ENCODE measurements at regions not wholly inside any gene's neighbourhood (a gene's known extent, or its start where the extent isn't known, plus 50 kb on each side); places are given as distances from the start of the nearest gene placed in this dataset.
"Not testable (repeated sequence)": the region's sequence is repeated elsewhere in the genome, so short reads cannot be mapped to it uniquely, and the experiment has no call there.

GRCh38 chr16:73973174-73973573 is 323.4 kb upstream of the PSMD7 start:
- no peak for DNase-seq (ENCODE audit: low read depth in 4 of 4, low spot score in 2 of 4)

GRCh38 chr16:73966851-73967250 is 329.8 kb upstream of the PSMD7 start:
- no peak for DNase-seq (ENCODE audit: low read depth in 4 of 4, low spot score in 2 of 4)

GRCh38 chr16:73965591-73965990 is 331.0 kb upstream of the PSMD7 start:
- no peak for DNase-seq (ENCODE audit: low read depth in 4 of 4, low spot score in 2 of 4)

GRCh38 chr16:73956587-73957494 is 339.8 kb upstream of the PSMD7 start:
- DNase-seq (ENCODE audit: low read depth in 4 of 4, low spot score in 2 of 4) = peak; percentile 7 to 55 (median 26)

- DNase-seq (ENCODE audit: low read depth in 4 of 4, low spot score in 2 of 4) = no peak
Observed at GRCh38 chr16:73955702-73956101, 340.9 kb upstream of the PSMD7 start.

GRCh38 chr16:73955255-73955654 is 341.4 kb upstream of the PSMD7 start:
- no peak for DNase-seq (ENCODE audit: low read depth in 4 of 4, low spot score in 2 of 4)

- DNase-seq (ENCODE audit: low read depth in 4 of 4, low spot score in 2 of 4) = peak in 1 of 4 donors; percentile 3
Observed at GRCh38 chr16:73951481-73951880, 345.1 kb upstream of the PSMD7 start.

- no peak for DNase-seq (ENCODE audit: low read depth in 4 of 4, low spot score in 2 of 4)
Observed at GRCh38 chr16:73949574-73950320, 346.9 kb upstream of the PSMD7 start.

GRCh38 chr16:73945631-73946030 is 351.0 kb upstream of the PSMD7 start:
- no peak for DNase-seq (ENCODE audit: low read depth in 4 of 4, low spot score in 2 of 4)

GRCh38 chr16:73943184-73943583 is 353.4 kb upstream of the PSMD7 start:
- DNase-seq (ENCODE audit: low read depth in 4 of 4, low spot score in 2 of 4) = not testable (repeated sequence)

GRCh38 chr16:73940786-73941185 is 355.8 kb upstream of the PSMD7 start:
- DNase-seq (ENCODE audit: low read depth in 4 of 4, low spot score in 2 of 4) = not testable (repeated sequence)

GRCh38 chr16:73923951-73924350 is 372.7 kb upstream of the PSMD7 start:
- DNase-seq (ENCODE audit: low read depth in 4 of 4, low spot score in 2 of 4) = no peak

- DNase-seq (ENCODE audit: low read depth in 4 of 4, low spot score in 2 of 4) = no peak
Observed at GRCh38 chr16:73921295-73921694, 375.3 kb upstream of the PSMD7 start.

- DNase-seq (ENCODE audit: low read depth in 4 of 4, low spot score in 2 of 4) = no peak
Observed at GRCh38 chr16:73916829-73917594, 379.6 kb upstream of the PSMD7 start.

GRCh38 chr16:73915935-73916334 is 380.7 kb upstream of the PSMD7 start:
- no peak for DNase-seq (ENCODE audit: low read depth in 4 of 4, low spot score in 2 of 4)

GRCh38 chr16:73915140-73915539 is 381.5 kb upstream of the PSMD7 start:
- no peak for DNase-seq (ENCODE audit: low read depth in 4 of 4, low spot score in 2 of 4)

- DNase-seq (ENCODE audit: low read depth in 4 of 4, low spot score in 2 of 4) = no peak
Observed at GRCh38 chr16:73912850-73913249, 383.8 kb upstream of the PSMD7 start.

- DNase-seq (ENCODE audit: low read depth in 4 of 4, low spot score in 2 of 4) = no peak
Observed at GRCh38 chr16:73912281-73912680, 384.3 kb upstream of the PSMD7 start.

- DNase-seq (ENCODE audit: low read depth in 4 of 4, low spot score in 2 of 4) = no peak
Observed at GRCh38 chr16:73909529-73910035, 387.0 kb upstream of the PSMD7 start.

GRCh38 chr16:73891129-73891542 is 405.5 kb upstream of the PSMD7 start:
- peak in 1 of 4 donors; percentile 11 for DNase-seq (ENCODE audit: low read depth in 4 of 4, low spot score in 2 of 4)
